AG09309 (cell line): ENCODE measurements at regions not wholly inside any gene's neighbourhood (a gene's known extent, or its start where the extent isn't known, plus 50 kb on each side); places are given as distances from the start of the nearest gene placed in this dataset.

ENCODE experiments used
- DNase-seq: peaks from one replicate; pipeline ENCODE4 v3.0.0-alpha.2; 2010; ENCODE audit warnings: low read depth
- H3K4me3 ChIP-seq: 2 replicates; pipeline ENCODE4 v1.5.1; 2011; ENCODE audit warnings: mild to moderate bottlenecking, low read depth, low read length, moderate library complexity; ENCODE audit not compliant: control insufficient read depth
- CTCF ChIP-seq: IDR thresholded peaks from 2 replicates; pipeline ENCODE4 v1.5.1; 2011; ENCODE audit warnings: mild to moderate bottlenecking, low read depth, low read length, inconsistent platforms; ENCODE audit not compliant: insufficient read depth, control insufficient read depth; ENCODE audit errors: missing control alignments

GRCh38 chr1:199353906-199354305, 673.6 kb upstream of the NR5A2 start:
- no peak for TF ChIP-seq CTCF
- H3K4me3 ChIP-seq = no peak overlapping the region
- DNase-seq = no peak

GRCh38 chr1:199356561-199356960, 670.9 kb upstream of the NR5A2 start:
- DNase-seq = no peak
- no peak for TF ChIP-seq CTCF
- no peak overlapping the region for H3K4me3 ChIP-seq

- DNase-seq = no peak
- TF ChIP-seq CTCF = no peak
- no peak overlapping the region for H3K4me3 ChIP-seq
Observed at GRCh38 chr1:199357599-199357998, 669.9 kb upstream of the NR5A2 start.

- no peak for DNase-seq
- TF ChIP-seq CTCF = no peak
- H3K4me3 ChIP-seq = no peak overlapping the region
Observed at GRCh38 chr1:199362996-199363395, 664.5 kb upstream of the NR5A2 start.

GRCh38 chr1:199373139-199373538, 654.4 kb upstream of the NR5A2 start:
- no peak for TF ChIP-seq CTCF
- DNase-seq = no peak
- H3K4me3 ChIP-seq = no peak overlapping the region

- no peak for TF ChIP-seq CTCF
- DNase-seq = no peak
- H3K4me3 ChIP-seq = no peak overlapping the region
Observed at GRCh38 chr1:199377211-199377610, 650.3 kb upstream of the NR5A2 start.

- no peak overlapping the region for H3K4me3 ChIP-seq
- TF ChIP-seq CTCF = no peak
- no peak for DNase-seq
Observed at GRCh38 chr1:199383793-199384192, 643.7 kb upstream of the NR5A2 start.
